Fibroblast of lung (primary cell): ENCODE measurements at regions not wholly inside any gene's neighbourhood (a gene's known extent, or its start where the extent isn't known, plus 50 kb on each side); places are given as distances from the start of the nearest gene placed in this dataset.

Source experiments
- CTCF ChIP-seq, 2 donors: IDR thresholded peaks in 1 of 2; conservative IDR thresholded peaks in 1 of 2; 1 replicate in 1 of 2; 2 replicates in 1 of 2; pipeline ENCODE4 v1.5.1; 2011 to 2012; ENCODE audit warnings: low read length in 2 of 2, control low read depth in 1 of 2, inconsistent platforms in 1 of 2, low read depth in 1 of 2, mild to moderate bottlenecking in 1 of 2
- EZH2 ChIP-seq: IDR thresholded peaks from 2 replicates; pipeline ENCODE4 v1.5.1; 2012; ENCODE audit warnings: low read length, control low read depth, mild to moderate bottlenecking; ENCODE audit errors: missing control alignments

GRCh38 chr3:94299716-94300115 is 236.9 kb downstream of the NSUN3 start:
- no peak for TF ChIP-seq CTCF (conservative IDR thresholded peaks at IDR 0.05 in 1 of 2, IDR thresholded peaks at IDR 0.05 in 1 of 2; ENCODE audit: low read depth in 1 of 2, low read length in 2 of 2)
- TF ChIP-seq EZH2, result no peak
